CD4-positive, alpha-beta T cell treated with Interleukin-4 for 1 hour (primary cell): ENCODE measurements at regions not wholly inside any gene's neighbourhood (a gene's known extent, or its start where the extent isn't known, plus 50 kb on each side); places are given as distances from the start of the nearest gene placed in this dataset.

Source experiments
- DNase-seq, 2 donors: peaks; one replicate each; pipeline ENCODE4 v3.0.0-alpha.2; 2020 to 2022

DNA sequence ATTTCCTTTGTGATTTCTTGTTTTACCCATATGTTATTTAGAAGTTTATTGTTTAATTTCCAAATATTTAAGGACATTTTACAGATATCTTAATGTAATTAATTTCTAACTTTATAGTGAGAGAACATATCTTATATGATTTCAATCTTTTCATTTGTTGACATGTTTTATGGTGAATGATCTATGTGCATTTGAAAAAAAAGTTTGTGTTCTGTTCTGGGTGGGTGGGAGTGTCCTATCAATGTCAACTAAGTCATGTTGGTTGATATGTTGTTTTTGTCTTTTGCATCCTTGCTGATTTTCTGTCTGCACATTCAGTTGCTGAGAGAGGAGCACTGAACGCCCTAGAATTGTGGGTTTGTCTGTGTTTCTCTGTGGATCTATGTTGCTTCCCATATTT lies 50.3 kb upstream of the CBFA2T3 start:
- no peak for DNase-seq

DNA sequence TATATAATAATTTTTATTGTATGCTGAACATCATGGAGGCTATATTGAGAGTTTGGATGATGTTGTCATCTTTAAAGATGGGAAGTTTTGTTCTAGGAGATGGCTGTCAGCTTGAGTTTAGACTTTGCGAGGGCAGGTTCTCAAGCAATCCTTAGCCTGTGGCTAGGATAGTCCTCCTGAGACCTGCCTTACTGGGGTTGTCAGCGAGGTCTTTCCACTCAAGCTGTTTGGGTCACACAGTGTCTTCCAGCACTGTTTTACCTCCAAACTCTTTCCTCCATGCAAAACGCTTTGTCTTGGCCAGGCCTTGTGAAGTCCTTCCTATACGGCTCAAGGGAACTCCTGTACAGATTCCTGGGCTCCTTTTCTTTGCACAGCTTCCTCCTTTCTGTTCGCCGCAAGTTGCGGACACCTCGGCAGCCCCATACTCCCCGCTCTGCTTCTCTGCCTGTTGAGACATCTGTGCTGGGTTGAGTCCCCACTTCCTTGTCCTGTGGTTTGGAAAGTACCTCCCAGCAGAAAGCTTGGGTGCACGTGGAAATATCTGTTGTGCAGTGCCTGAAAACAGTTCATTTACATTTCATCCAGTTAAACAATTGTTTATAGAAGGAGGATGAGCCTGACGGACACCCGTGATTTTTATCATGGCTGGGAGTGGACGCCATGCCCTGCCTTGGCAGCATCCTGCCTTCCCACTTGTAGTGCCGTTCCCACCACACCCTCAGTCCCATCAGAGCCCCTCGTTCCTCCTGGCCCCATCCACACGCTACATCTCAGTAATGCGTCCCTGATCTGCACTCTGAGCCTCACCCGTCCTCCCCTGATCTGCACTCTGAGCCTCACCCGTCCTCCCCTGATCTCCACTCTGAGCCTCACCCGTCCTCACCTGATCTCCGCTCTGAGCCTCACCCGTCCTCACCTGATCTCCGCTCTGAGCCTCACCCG lies 55.0 kb upstream of the CBFA2T3 start:
- peak; percentile 68 to 85 for DNase-seq

DNA sequence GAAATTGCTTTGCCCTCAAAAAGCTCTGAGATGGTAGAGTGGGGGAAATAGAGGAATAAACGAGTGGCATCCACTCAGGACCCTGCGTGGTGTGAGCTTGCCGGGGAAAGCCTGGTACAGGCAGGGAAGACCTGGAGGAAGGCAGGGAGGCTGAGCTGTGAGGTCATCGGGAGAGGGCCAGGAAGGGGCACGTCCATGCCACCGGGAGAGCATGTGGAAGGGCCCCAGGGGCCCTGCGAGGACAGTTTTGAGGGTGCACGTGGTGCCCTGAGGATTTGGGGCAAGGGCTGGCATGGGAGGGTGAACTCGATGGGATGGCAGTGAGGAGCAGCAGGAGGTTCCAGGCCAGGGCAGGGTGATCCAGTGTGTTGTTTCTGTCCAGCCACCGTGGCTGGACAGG lies 56.3 kb upstream of the CBFA2T3 start:
- no peak for DNase-seq

DNA sequence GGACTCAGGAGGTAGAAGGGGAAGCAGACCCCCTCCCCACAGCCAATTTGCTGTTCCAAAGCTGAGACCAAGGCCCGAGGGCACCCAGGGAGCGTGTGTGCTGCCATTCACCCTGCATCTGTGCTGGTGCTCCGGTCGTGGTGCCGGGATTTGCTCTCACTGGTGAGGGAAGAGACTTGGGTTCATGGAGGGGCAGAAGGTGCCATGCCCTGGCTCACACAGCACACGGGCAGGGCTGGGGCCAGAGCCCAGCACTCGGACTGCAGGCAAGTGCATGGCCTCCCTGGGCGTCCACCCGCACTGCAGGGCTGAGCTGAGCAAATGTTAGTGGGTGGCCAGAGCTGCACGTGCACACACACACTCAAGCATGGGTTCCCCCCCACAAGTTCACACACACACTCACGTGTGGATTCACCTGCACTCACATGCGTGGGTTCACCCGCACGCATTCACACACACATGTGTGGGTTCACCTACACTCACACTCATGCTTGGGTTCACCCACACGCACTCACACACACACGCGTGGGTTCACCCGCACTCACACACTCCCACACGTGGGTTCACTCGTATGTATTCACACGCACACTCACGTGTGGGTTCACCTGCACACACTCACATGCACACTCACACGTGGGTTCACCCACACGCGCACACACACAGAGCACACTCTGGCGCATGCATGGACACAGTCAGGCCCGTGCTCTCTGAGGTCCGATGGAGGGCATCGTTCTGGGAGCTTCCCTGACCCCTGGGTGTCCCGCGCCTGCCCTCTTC lies 57.0 kb upstream of the CBFA2T3 start:
- DNase-seq: no peak

DNA sequence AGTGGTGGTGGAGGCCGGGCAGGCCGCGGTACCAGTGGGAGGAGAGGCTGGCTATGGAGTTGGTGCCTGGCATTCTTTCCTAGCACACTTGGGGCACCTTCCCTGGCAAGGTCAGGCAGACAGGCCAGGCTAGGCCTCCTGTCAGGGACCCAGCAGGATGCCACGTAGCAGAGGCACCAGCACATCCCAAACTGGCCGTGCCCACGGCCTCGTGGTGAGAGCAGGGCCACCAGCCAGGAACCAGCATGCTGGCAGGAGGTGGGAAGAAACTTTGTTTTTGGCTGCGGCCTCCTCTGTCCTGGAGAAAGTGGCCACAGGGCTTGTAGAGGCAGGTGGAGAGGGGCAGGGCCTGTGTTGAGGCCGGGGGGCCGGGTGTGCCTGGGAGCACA lies 57.6 kb upstream of the CBFA2T3 start:
- DNase-seq: no peak

DNA sequence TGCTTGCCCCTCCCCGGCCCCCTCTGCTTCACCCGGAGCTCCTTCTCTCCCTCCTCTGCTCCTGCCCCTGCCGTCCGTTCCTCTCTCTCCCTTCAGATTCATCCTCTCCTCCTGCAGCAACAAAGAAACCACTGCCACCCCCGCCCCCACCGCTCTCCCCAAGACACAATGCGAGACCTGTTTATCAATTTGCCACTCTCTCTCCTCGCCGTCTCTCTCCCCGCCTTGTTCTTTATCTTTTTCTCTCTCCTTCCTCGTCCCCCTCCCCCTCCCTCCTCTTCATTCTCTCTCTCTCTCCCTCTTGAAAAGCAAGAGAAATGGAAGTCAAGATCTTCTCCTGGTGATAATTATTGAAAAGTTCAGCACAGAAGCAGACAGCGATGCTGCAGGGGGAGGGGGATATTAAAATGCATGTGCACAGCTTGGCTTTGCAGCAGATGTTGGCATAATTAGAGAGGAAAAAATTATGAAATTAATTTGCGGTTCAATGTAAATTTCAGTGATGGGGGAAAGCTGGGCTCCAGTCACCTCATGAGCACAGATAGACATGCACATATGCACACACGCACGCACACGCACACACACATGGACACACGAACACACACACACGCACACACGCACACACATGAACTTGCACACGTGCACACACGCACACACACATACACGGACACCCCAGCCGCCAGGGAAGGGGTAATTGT lies 58.1 kb upstream of the CBFA2T3 start:
- DNase-seq: no peak

DNA sequence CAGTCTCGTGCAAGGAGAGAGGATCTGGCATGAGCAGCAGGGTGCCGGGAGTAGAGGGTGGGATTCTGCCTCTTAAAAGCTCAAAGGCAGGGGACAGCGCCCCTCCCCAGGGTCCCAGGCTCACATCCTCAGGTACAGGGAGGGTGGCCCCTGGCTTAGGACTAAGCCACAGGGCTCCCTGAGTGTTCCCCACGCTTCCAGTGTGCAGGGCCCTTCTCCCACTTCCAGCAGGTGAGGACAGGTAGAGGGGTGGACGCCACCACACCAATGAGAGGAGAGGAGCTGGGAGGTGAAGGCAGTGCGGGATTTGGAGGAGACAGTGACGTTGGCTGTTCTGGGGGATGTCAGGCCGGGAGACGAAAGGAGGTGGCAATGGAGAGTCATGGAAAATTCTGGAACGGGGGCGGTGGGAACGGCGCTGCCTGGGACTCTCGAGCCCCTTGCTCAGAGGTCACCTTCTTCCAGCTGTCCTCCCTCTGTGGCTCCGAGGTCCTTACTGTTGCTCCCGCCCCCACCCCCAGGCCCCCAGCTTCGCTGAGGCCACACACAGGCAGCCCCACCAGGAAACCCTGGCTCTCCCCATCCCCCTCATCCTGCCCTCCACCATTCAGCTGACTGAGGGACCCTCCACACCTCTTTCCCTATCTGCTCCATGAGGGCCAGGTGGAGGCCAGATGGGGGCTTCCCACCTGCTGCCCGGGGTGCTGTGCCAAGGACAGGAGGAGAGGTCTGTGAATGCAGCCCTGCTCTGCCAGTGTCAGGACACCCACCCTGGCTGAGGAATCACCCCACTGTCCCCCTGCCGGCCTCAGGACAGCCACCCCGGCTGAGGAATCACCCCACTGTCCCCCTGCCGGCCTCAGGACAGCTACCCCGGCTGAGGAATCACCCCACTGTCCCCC lies 57.7 kb upstream of the ACSF3 start:
- DNase-seq: no peak

DNA sequence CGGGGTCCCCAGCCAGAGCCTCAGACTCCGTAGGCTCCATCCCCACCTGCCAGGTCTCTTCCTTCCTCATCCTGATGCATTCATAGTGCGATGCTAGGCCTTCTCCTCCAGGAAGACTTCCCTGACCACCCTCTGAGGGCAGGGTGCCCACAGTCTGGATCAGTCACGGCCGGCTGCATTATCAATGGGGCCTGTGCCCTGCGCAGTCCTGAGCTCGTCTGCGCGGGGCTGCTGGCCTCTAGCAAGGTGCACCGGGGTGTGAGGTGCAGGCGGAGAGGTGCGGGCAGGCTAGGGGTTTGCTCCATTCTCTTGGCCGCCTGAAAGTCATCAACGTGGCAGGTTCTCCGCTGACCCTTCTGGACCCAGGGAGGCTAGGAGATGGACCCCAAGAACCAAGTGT lies 56.9 kb upstream of the ACSF3 start:
- no peak for DNase-seq

DNA sequence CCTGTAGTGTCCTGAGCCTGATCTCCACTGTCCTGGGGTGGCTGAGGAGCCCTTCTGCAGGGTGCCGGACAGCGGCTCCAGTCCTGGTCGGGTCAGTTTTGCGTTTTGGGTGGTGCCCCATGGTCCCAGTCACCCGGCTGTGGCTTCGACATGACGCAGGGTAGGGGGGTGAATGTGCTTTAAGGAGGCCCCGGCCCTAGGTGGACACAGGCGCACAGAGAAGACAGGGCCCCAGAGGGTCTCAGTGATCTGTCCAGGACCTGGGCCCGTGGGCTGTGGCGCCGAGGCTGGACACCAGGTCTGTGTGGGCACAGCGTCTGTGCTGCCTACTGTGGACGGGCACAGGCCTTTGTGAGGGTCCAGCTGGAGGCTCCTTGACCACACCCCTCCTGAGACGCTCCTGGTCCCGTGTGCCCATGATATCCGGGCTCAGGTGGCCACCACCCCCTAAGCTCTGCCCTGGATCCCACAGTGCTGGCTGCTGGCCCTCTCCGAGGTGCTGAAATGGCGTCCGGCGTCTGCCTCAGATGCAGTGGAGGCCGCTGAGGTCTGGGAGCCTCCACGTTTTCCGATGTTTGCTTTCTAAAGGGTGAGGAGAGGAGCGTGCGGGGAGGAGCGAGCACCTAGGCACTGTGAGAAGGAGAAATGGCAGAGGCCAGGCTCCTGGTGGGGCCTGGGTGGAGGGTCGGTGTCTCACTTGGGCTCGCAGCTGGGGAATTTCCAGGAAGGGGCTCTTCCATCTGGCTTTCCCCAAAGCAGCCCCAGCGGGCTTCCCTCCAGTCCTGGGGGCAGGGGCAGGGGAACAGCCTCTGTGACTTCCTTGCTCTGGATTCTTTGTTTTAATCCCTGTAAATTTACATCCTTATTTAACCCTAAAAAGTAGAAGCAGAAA lies 56.1 kb upstream of the ACSF3 start:
- DNase-seq: peak in 1 of 2 donors; percentile 8

DNA sequence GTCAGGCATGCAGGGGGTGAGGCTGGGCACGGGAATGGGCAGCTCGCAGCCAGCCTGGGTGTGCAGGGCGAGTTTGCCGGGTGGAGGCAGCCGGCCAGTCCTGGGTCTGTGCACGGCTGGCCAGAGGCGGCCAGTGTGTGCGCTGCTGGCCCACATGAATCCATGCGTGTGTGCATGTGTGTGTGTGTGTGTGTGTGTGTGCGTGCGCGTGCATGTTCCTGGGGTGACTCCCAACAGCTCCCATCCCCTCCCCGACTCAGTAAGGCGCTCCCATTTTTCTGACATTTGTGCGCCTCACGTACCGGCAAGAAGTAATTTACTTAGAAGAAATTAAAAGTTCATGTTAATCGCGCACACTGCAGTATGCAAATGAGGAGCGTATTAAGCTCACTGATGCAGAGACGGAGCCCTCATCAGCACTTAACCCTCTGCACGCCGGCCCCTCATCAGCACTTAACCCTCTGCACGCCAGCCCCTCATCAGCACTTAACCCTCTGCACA lies 55.4 kb upstream of the ACSF3 start:
- no peak for DNase-seq

DNA sequence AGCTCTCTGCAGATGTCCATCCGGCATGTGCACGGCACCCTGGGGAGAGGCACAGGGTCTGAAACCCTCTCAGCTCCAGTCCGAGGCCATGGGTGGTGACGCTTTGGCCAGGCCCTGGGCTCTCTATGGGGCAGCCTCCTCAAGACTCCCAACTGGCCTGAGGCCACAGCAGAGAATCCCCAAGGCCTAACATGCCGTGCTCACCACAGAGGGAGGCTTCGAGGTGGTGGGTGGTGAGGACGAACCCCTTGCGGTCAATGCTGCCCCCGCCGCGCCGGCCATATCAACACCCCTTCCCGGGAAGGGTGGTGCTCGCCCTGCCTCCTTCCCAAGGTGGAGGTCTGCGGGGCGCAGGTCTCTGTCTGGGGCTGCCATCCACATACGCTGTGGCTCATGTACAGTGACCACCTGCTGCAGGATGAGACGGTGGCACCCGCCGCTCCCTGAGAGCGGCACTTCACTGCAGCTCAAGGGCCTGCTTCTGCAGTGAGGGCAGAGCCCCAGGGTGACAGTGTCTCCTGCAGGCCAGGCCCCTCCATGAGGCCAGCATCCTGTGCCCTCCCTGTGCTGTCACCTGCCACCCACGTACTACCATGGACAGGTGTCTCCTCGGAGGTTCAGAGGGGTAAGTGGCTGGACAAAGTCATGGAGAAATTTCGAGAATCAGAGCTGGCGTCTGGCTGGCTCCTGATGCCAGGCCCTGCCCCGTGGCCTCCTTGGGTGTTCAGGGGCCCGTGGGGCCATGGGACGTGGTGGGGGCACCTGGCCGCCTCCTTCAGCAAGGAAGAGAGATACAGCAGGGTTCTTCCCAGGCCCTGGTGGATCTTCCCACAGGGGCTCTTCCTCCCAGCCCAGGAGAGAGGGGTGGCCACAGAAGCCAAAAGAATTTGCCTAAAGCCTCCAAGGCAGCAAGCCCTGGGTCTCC lies 54.6 kb upstream of the ACSF3 start:
- DNase-seq: no peak

DNA sequence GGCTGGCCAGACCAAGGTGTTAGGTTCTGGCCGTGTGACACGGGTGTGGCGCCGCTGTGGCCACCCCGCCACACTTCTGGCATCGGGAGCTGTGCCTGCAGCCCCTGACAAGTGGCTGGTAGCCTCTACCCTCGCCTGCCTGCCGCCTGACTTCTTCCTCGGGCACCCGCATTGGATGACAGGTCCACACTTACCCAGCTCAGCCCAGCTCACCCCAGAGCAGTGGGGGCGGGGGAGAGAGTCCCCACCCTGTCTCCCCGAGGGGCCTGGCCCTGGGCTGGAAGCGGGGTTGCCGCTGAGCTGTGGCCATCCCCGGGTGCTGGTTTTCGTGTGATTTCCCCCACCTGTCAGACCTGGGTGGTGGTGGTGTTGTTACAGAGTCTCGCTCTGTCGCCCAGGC lies 53.9 kb upstream of the ACSF3 start:
- no peak for DNase-seq

DNA sequence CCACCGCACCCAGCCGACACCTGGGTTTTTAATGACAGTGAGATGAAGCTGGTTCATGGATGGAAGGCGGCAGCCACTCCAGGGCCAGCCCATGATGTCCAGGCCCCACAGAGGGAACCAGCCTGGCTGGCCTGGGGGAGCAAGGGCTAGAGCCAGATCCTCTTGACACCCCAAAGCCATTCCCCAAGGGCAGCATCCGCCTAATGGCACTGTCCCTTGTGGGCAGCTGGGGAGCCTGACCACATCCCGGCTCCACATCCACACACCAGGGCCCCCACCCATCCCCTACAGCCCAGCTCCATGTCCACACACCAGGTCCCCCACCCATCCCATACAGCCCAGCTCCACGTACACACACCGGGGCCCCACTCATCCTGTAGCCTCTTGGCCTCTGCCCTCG lies 53.3 kb upstream of the ACSF3 start:
- no peak for DNase-seq

DNA sequence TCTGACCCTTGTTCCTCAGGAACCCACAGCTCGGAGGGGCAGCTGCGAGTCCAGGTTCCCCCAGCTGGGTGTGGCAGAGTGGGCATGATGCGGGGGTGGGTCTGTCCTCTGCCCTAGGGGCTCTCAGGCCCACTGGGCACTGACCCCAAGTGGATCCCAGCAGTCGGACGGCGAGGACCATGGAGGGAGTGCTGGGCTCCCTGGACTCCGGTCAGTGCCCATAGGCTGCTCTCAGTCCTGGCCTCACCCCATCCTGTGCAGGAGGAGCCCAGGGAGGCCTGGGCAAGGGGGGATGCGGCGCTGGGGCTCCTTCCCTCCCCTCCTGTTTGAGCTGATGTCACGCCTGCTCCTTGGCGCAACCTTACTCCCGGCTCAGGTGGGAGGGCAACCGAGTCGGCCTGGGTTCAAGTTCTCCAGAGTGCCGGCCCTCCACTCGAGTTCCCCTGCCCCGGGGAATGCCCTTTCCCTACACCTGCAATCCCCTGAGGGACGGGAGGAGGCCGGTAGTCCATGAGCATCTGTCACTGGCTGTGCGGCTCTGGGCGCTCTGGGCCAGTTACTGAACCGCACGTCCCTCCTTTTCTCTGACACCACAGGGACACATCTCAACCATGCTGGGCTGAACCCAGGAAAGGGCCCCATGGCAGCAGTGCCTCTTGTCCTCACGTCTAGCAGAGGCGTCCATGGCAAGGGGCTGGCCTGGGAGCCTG lies 52.6 kb upstream of the ACSF3 start:
- DNase-seq: no peak

DNA sequence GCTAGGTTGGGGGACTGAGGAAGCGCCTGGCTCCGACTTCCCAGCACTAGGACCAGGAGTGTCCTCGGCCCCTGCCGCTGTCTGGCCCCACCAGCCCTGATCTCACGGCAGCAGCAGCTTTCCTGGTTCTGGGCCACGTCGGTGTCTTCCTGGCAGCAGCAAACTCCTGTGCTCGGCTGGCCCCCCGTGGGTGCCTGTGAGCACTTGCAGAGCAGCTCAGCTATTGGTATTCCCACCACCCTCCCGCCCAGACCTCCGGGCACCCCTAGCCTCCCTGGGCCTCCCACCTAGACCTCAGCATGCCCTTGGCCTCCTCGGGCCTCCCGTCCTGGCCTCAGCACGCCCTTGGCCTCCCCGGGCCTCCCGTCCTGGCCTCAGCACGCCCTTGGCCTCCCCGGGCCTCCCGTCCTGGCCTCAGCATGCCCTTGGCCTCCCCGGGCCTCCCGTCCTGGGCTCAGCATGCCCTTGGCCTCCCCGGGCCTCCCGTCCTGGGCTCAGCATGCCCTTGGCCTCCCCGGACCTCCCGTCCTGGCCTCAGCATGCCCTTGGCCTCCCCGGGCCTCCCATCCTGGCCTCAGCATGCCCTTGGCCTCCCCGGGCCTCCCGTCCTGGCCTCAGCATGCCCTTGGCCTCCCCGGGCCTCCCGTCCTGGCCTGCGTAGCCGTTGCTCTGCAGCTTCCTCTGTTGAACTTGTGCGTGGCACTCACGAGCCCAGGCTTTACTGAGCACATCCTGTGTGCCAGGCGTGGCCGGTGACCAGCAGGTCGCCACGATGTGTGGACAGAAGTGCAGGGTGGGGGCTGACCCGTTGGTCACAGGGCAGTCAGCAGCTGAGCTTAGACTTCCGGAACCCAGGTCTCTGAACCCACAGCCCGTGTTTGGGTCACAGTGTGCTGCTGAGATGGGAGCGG lies 51.8 kb upstream of the ACSF3 start:
- DNase-seq: no peak

DNA sequence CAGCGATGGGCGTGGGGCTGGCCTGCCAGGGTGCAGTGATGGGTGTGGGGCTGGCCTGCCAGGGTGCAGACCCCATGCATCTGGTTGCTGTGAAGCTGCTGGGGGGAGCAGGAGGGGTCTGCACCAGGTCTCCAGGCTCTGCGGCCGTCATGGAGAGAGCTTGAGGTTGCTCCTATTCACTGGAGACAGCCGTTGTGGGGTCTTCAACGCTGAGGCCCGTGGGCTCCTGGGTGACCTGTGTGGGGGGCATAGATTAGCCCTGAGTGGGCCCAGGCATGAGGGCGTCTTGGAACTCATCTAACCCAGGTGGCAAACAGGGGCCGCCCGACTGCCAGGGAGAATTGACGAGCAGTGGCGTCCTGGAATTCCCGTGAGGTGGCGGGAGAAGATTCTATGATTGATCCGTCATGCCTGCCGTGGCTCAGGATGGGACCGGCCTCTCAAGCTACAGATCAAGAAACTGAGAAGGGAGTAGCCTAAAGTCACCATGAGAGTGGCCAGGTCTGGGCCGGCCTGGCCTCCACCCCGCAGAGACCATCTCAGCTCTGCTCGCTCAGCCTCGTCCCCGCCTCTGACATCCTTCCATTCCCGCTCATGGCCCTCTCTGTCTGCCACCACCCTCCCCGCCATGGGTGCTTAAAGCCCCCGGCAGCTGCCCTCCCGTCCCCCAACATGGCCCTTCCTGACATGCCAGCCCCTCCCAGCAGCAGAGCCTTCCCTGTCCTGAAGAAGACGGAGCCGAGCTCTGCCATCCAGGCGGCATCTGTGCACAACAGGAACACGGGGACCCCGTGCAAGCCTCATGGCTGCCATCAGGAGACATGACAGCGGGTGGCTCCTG lies 50.7 kb upstream of the ACSF3 start:
- no peak for DNase-seq
